Bronchial epithelial cell (primary cell): ENCODE measurements at regions not wholly inside any gene's neighbourhood (a gene's known extent, or its start where the extent isn't known, plus 50 kb on each side); places are given as distances from the start of the nearest gene placed in this dataset.
"Not testable (repeated sequence)": the region's sequence is repeated elsewhere in the genome, so short reads cannot be mapped to it uniquely, and the experiment has no call there.

Source experiments
- DNase-seq: peaks from one replicate; pipeline ENCODE4 v3.0.0-alpha.2; 2010; ENCODE audit warnings: low read depth
- FAIRE-seq: peaks from 2 replicates; lab custom pipeline; 2011; peaks lifted over from hg19 to GRCh38; lab: Jason Lieb, UNC
- H3K27me3 ChIP-seq: 2 replicates; pipeline ENCODE4 v1.5.1; 2011; ENCODE audit warnings: low read length; ENCODE audit not compliant: control insufficient read depth, insufficient read depth
- H3K36me3 ChIP-seq: 2 replicates; pipeline ENCODE4 v1.5.1; 2011; ENCODE audit warnings: low read length; ENCODE audit not compliant: control insufficient read depth, insufficient read depth
- H3K4me3 ChIP-seq: 2 replicates; pipeline ENCODE4 v1.5.1; 2011; ENCODE audit warnings: mild to moderate bottlenecking, low read depth, low read length, control low read depth
- TF ChIP-seq, protein P1 (sequence below): IDR thresholded peaks from 2 replicates; pipeline ENCODE4 v1.5.1; 2011; ENCODE audit warnings: mild to moderate bottlenecking, moderate library complexity, low read length, control low read depth, inconsistent platforms; ENCODE audit not compliant: insufficient read depth, severe bottlenecking

GRCh38 chr2:176577054-176577453 lies 307.8 kb downstream of the MTX2 start:
- no peaks in the 10 kb centered on the region for H3K27me3 ChIP-seq
- TF ChIP-seq, protein P1, sequence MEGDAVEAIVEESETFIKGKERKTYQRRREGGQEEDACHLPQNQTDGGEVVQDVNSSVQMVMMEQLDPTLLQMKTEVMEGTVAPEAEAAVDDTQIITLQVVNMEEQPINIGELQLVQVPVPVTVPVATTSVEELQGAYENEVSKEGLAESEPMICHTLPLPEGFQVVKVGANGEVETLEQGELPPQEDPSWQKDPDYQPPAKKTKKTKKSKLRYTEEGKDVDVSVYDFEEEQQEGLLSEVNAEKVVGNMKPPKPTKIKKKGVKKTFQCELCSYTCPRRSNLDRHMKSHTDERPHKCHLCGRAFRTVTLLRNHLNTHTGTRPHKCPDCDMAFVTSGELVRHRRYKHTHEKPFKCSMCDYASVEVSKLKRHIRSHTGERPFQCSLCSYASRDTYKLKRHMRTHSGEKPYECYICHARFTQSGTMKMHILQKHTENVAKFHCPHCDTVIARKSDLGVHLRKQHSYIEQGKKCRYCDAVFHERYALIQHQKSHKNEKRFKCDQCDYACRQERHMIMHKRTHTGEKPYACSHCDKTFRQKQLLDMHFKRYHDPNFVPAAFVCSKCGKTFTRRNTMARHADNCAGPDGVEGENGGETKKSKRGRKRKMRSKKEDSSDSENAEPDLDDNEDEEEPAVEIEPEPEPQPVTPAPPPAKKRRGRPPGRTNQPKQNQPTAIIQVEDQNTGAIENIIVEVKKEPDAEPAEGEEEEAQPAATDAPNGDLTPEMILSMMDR: no peak
- no peak for FAIRE-seq
- H3K4me3 ChIP-seq: no peak overlapping the region
- no peak for DNase-seq
- H3K36me3 ChIP-seq: no peaks in the 10 kb centered on the region

DNA sequence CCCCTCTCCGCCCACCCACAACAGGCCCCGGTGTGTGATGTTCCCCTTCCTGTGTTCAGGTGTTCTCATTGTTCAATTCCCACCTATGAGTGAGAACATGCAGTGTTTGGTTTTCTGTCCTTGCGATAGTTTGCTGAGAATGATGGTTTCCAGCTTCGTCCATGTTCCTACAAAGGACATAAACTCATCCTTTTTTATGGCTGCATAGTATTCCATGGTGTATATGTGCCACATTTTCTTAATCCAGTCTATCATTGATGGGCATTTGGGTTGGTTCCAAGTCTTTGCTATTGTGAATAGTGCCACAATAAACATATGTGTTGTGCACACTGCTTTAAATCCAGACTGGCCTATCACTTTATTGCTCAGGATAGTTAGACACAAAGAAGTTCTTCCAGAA lies 309.1 kb downstream of the MTX2 start:
- H3K27me3 ChIP-seq, H3K4me3 ChIP-seq, H3K36me3 ChIP-seq, FAIRE-seq, DNase-seq: not testable (repeated sequence)

- FAIRE-seq: no peak
- no peaks in the 10 kb centered on the region for H3K27me3 ChIP-seq
- TF ChIP-seq, protein P1: no peak
These were observed 310.4 kb downstream of the MTX2 start for GRCh38 chr2:176579608-176580007.

DNA sequence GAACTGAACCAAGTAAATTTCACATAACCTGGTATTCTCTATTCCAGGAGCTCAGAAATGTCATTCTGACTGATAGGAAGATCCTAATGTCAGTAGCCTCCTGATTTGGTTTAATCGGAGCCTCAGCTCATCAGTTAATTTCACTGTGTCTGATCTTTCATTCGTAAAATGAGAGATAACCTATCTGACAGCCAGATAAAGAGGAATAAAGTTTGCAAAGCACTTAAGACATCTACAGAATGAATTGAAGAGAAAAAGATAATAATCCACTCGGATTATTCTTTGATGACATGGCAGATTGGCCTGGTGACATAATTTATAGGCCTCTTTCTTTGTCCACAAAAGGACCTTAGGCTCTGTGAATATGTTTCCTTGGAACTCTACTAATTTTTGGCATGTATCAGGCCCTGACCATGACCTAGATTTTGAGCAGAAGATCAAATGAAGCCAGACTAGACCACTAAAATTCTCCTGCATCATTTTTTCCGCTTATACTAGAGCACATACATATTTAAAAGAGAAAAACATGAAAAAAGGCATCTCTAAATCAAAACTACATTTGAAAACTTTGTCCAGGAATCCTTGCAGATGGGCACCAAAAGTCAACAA lies 312.4 kb downstream of the MTX2 start:
- H3K27me3 ChIP-seq: no peaks in the 10 kb centered on the region
- no peaks in the 10 kb centered on the region for H3K36me3 ChIP-seq
- H3K4me3 ChIP-seq: no peak overlapping the region
- FAIRE-seq: no peak
- TF ChIP-seq, protein P1: no peak
- DNase-seq: no peak

More at GRCh38 chr2:176579608-176580007, 310.4 kb downstream of the MTX2 start:
- Histone ChIP-seq H3K4me3 (no peak overlapping the region), H3K36me3 (no peaks in the 10 kb centered on the region)
- no peak for DNase-seq

DNA sequence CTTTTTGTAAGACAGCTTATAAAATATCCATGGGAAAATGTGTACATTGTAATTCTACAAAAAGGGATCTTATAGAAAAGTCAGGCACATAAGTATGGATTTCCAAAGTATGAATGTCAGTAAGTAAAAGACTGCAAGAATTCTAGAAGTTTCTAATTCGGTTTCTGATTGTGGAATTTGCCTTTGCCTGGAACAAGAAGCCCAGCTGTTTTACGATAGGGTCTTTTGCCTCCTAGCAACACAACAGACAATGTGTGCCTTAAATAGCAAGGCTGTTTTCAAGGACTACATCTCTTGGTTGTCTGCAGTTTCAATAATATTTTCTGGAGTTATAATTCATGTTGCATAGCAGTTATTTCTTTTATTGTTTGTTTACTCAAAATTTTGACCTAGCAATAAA lies 312.9 kb downstream of the MTX2 start:
- H3K36me3 ChIP-seq: no peaks in the 10 kb centered on the region
- TF ChIP-seq, protein P1: no peak
- no peaks in the 10 kb centered on the region for H3K27me3 ChIP-seq
- DNase-seq (no peak), FAIRE-seq (no peak)
- no peak overlapping the region for H3K4me3 ChIP-seq

DNA sequence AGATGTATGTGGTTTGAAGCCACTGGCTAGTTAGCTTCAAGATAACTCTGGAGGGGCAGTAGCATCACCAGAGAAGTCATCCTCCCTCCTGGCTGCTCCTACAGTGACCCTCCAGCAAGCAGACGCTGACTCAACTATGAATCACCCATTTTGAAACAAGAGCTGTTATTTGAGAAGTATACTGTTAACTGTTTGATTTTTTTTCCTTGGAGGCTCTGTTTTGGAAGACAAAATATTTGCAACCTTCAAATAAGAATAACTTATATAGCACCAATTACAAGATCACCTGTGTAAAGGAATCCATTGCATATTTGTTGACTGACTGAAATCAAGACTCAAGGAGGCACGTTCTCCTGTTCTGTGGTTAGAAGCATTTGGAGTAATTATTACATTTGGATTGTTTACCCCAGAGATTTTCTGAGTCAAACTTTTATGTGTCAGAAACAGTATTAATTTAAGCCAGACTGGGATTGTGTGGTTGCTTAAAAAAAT lies 313.8 kb downstream of the MTX2 start:
- DNase-seq (peak; percentile 97), FAIRE-seq (no peak)
- no peaks in the 10 kb centered on the region for H3K27me3 ChIP-seq
- TF ChIP-seq, protein P1: no peak
- H3K36me3 ChIP-seq: no peaks in the 10 kb centered on the region
- H3K4me3 ChIP-seq: no peak overlapping the region
